HG02763 (cell line): ENCODE measurements at regions not wholly inside any gene's neighbourhood (a gene's known extent, or its start where the extent isn't known, plus 50 kb on each side); places are given as distances from the start of the nearest gene placed in this dataset.
"Not testable (repeated sequence)": the region's sequence is repeated elsewhere in the genome, so short reads cannot be mapped to it uniquely, and the experiment has no call there.

ENCODE experiments used
- ATAC-seq: cut with Tn5 transposase; IDR thresholded peaks from one replicate; pipeline ENCODE4 v1.9.1; 2021; ENCODE audit warnings: mild to moderate bottlenecking, moderate library complexity; ENCODE audit not compliant: unreplicated experiment

- no peak for ATAC-seq
Measured at GRCh38 chr3:109784852-109785631, 447.7 kb upstream of the DPPA4 start.

GRCh38 chr3:109803274-109803673 is 465.9 kb upstream of the DPPA4 start:
- no peak for ATAC-seq

GRCh38 chr3:109804697-109805096 is 467.4 kb upstream of the DPPA4 start:
- no peak for ATAC-seq

- peak; percentile 89 for ATAC-seq
Measured at GRCh38 chr3:109806929-109807328, 469.6 kb upstream of the DPPA4 start.

DNA sequence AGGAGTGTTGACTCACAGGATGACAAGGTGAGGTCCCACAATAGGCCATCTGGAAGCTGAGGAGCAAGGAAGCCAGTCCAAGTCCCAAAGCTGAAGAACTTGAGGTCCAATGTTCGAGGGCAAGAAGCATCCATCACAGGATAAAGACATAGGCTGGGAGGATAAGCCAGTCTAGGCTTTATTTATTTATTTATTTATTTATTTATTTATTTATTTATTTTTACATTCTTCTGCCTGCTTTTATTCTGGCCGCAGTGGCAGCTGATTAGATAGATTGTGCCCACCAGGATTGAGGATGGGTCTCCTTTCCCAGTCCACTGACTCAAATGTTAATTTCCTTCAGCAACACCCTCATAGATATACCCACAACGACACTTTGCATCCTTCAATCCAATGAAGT is 472.2 kb upstream of the DPPA4 start:
- no peak for ATAC-seq

GRCh38 chr3:109818081-109818480 is 480.7 kb upstream of the DPPA4 start:
- no peak for ATAC-seq

- ATAC-seq: no peak
Measured at GRCh38 chr3:109819734-109820133, 482.4 kb upstream of the DPPA4 start.

DNA sequence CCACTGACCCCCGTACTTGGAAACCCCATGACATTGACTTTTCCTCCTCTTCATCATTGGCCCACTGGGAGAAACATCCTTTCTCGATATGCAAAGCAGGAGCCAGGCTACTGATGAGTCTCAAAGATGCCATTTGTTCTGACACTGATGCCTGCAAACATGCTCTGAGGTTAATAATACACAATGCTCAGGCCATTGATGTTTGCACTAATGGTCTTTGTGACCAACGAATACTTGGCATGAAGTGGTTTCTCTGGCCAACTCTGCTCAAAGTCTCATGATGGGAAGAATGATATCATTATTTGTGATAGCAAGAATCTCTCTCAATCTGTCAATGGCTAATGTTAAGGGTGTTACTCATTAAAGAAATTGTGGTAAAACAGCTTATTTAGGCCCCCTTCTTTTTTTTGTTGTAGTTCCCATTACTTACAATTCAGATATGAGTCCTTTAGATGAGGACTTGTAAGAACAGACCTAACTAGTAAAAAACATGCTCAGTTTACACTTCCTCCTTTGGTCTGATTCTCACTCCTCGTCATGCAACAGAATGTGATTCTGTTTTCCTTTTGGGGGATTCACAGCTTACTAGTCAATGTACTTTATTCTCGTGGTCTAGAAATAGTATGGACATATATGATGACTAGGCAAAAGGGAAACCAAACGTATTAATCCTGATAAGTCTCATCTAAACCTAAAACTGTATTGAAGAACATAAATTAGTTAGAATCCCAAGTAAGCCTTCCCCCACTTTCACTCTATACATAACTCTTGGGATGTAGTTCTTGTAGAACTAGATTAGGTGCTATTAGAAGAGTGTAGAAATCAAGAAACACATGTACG is 488.8 kb upstream of the DPPA4 start:
- no peak for ATAC-seq

GRCh38 chr3:109831403-109831802 is 494.1 kb upstream of the DPPA4 start:
- no peak for ATAC-seq

DNA sequence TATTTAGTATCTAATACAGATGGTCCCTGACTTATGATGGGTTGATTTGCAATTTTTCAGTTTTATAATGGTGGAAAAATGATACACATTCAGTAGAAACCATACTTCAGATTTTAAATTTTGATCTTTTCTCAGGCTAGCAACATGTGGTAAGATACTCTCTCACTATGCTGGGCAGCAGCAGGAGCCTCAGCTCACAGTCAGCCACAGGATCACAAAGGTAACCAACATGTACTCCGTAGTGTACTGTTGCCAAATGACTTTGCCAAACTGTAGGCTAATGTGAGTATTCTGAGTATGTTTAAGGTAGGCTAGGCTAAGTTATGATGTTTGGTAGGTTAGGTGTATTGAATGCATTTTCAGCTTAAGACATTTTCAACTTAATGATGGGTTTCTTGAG is 498.6 kb upstream of the DPPA4 start:
- no peak for ATAC-seq

DNA sequence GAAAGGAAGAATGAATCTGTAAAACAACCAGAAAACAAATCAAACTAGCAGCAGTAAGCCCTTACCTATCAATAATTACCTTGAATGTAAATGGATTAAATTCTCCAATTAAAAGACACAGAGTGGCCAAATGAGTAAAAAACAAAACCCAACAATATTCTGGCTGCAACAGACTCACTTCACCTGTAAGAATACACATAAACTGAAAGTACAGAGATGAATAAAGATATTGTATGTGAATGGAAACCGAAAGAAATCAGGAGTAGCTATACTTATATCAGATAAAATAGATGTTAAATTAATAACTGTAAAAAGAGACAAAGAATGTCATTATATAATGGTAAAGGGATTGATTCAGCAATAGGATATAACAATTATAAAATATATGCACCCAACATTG is 514.5 kb upstream of the DPPA4 start:
- no peak for ATAC-seq

- no peak for ATAC-seq
Measured at GRCh38 chr3:109852283-109852682, 514.9 kb upstream of the DPPA4 start.

GRCh38 chr3:109853077-109853731 is 515.9 kb upstream of the DPPA4 start:
- no peak for ATAC-seq

GRCh38 chr3:109863701-109864100 is 526.4 kb upstream of the DPPA4 start:
- no peak for ATAC-seq

- no peak for ATAC-seq
Measured at GRCh38 chr3:109864452-109864851, 527.1 kb upstream of the DPPA4 start.

DNA sequence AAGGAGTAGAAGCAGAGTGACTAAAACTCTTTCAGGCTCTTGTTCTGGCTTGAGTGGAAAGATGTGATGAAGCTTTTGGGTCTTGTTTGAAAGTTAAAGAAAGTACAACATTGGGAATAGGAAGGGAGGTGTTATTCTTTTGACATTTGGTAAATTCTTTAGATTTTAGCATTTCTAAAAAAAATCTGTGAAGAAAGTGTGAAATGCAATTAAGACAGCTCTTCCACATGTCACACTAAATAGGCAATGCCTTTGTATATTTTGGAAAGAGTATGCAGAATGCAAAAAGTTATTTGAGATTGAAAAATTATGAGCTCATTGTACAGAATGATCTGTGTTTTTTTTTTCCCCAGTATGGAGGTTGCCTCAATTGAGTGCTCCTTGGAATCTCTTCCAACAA is 532.2 kb upstream of the DPPA4 start:
- ATAC-seq: no peak

- no peak for ATAC-seq
Measured at GRCh38 chr3:109874896-109875708, 537.8 kb upstream of the DPPA4 start.

GRCh38 chr3:109877616-109878015 is 540.3 kb upstream of the DPPA4 start:
- not testable (repeated sequence) for ATAC-seq

DNA sequence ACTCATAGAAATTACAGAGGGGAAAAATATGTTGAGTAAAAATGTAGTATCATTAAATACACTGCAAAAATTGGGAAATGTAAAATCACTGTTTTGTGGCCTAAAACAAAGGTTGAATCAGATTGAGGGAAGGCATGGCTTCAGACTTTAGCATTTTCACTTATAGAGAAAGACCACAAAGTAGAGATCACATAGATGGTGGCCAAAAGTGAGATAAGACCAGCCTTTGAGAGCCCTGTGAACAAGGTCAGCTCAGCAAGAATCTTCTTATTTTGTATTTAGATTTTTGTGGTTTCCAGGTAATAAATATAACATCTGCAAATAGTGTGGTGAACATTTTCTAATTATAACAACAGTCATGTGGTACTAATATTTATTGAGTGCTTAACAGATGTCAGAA is 544.8 kb upstream of the DPPA4 start:
- ATAC-seq: no peak

GRCh38 chr3:109887293-109887692 is 549.9 kb upstream of the DPPA4 start:
- no peak for ATAC-seq

GRCh38 chr3:109888026-109888425 is 550.7 kb upstream of the DPPA4 start:
- no peak for ATAC-seq
